ENCODE measurements at regions not wholly inside any gene's neighbourhood (a gene's known extent, or its start where the extent isn't known, plus 50 kb on each side); places are given as distances from the start of the nearest gene placed in this dataset.
"Not testable (repeated sequence)": the region's sequence is repeated elsewhere in the genome, so short reads cannot be mapped to it uniquely, and the experiment has no call there.

- Histone ChIP-seq H3K4me3 (no peak overlapping the region), H3K36me3 (no peaks in the 10 kb centered on the region), H3K27me3 (replicated peaks) (no peaks in the 10 kb centered on the region), H3K9me3 (replicated peaks) (no peaks in the 10 kb centered on the region), H3K27ac (no peak overlapping the region), H3K4me1 (replicated peaks) (no peaks in the 10 kb centered on the region)
- DNase-seq (ENCODE audit: low read depth in 1 of 2, low spot score in 2 of 2), result no peak
Observed at GRCh38 chr13:67408798-67409197, 178.7 kb upstream of the PCDH9 start.

GRCh38 chr13:67402546-67402945, 172.4 kb upstream of the PCDH9 start:
- Histone ChIP-seq H3K4me3 (no peak overlapping the region), H3K4me1 (replicated peaks) (no peaks in the 10 kb centered on the region), H3K27ac (no peak overlapping the region), H3K9me3 (replicated peaks) (no peaks in the 10 kb centered on the region), H3K27me3 (replicated peaks) (no peaks in the 10 kb centered on the region), H3K36me3 (no peaks in the 10 kb centered on the region)
- no peak for DNase-seq (ENCODE audit: low read depth in 1 of 2, low spot score in 2 of 2)

GRCh38 chr13:67395577-67395976, 165.4 kb upstream of the PCDH9 start:
- Histone ChIP-seq H3K4me1 (replicated peaks) (no peaks in the 10 kb centered on the region), H3K27me3 (replicated peaks) (no peaks in the 10 kb centered on the region), H3K36me3 (no peaks in the 10 kb centered on the region), H3K9me3 (replicated peaks) (no peaks in the 10 kb centered on the region), H3K4me3 (no peak overlapping the region), H3K27ac (no peak overlapping the region)
- DNase-seq (ENCODE audit: low read depth in 1 of 2, low spot score in 2 of 2), result no peak

- Histone ChIP-seq H3K36me3 (no peaks in the 10 kb centered on the region), H3K9me3 (replicated peaks) (no peaks in the 10 kb centered on the region), H3K27me3 (replicated peaks) (no peaks in the 10 kb centered on the region), H3K27ac (no peak overlapping the region), H3K4me1 (replicated peaks) (no peaks in the 10 kb centered on the region), H3K4me3 (no peak overlapping the region)
- DNase-seq (ENCODE audit: low read depth in 1 of 2, low spot score in 2 of 2), result no peak
Observed at GRCh38 chr13:67392014-67392413, 161.9 kb upstream of the PCDH9 start.

- H3K4me3 ChIP-seq, result no peak overlapping the region
- DNase-seq (ENCODE audit: low read depth in 1 of 2, low spot score in 2 of 2), result no peak
- no peaks in the 10 kb centered on the region for H3K9me3 ChIP-seq (replicated peaks)
- no peak overlapping the region for H3K27ac ChIP-seq
- H3K27me3 ChIP-seq (replicated peaks), result no peaks in the 10 kb centered on the region
- H3K36me3 ChIP-seq, result no peaks in the 10 kb centered on the region
- no peaks in the 10 kb centered on the region for H3K4me1 ChIP-seq (replicated peaks)
Observed at GRCh38 chr13:67390462-67391086, 160.4 kb upstream of the PCDH9 start.

- Histone ChIP-seq H3K36me3 (no peaks in the 10 kb centered on the region), H3K27me3 (replicated peaks) (no peaks in the 10 kb centered on the region), H3K9me3 (replicated peaks) (no peaks in the 10 kb centered on the region), H3K4me3 (no peak overlapping the region), H3K4me1 (replicated peaks) (no peaks in the 10 kb centered on the region), H3K27ac (no peak overlapping the region)
- DNase-seq (ENCODE audit: low read depth in 1 of 2, low spot score in 2 of 2), result no peak
Observed at GRCh38 chr13:67389171-67389570, 159.0 kb upstream of the PCDH9 start.

GRCh38 chr13:67383109-67383757, 153.1 kb upstream of the PCDH9 start:
- not testable (repeated sequence) for H3K27ac ChIP-seq; DNase-seq (ENCODE audit: low read depth in 1 of 2, low spot score in 2 of 2); H3K4me1 ChIP-seq (replicated peaks); H3K4me3 ChIP-seq; H3K27me3 ChIP-seq (replicated peaks); H3K36me3 ChIP-seq; H3K9me3 ChIP-seq (replicated peaks)

- no peak overlapping the region for H3K27ac ChIP-seq
Observed at GRCh38 chr13:67377919-67378318, 147.8 kb upstream of the PCDH9 start.

GRCh38 chr13:67374391-67374790, 144.3 kb upstream of the PCDH9 start:
- no peak for DNase-seq (ENCODE audit: low read depth in 1 of 2, low spot score in 2 of 2)
- H3K36me3 ChIP-seq, result no peaks in the 10 kb centered on the region
- H3K4me3 ChIP-seq, result no peak overlapping the region
- no peaks in the 10 kb centered on the region for H3K4me1 ChIP-seq (replicated peaks)
- H3K9me3 ChIP-seq (replicated peaks), result no peaks in the 10 kb centered on the region
- no peak overlapping the region for H3K27ac ChIP-seq
- no peaks in the 10 kb centered on the region for H3K27me3 ChIP-seq (replicated peaks)

More at GRCh38 chr13:67377919-67378318, 147.8 kb upstream of the PCDH9 start:
- H3K36me3 ChIP-seq, result no peaks in the 10 kb centered on the region
- no peak for DNase-seq (ENCODE audit: low read depth in 1 of 2, low spot score in 2 of 2)
- H3K4me1 ChIP-seq (replicated peaks), result no peaks in the 10 kb centered on the region
- H3K9me3 ChIP-seq (replicated peaks), result no peaks in the 10 kb centered on the region
- H3K27me3 ChIP-seq (replicated peaks), result no peaks in the 10 kb centered on the region
- H3K4me3 ChIP-seq, result no peak overlapping the region

- no peak overlapping the region for H3K27ac ChIP-seq
- H3K36me3 ChIP-seq, result no peaks in the 10 kb centered on the region
- H3K4me3 ChIP-seq, result no peak overlapping the region
- DNase-seq (ENCODE audit: low read depth in 1 of 2, low spot score in 2 of 2), result no peak
- H3K27me3 ChIP-seq (replicated peaks), result no peaks in the 10 kb centered on the region
- no peaks in the 10 kb centered on the region for H3K4me1 ChIP-seq (replicated peaks)
- no peaks in the 10 kb centered on the region for H3K9me3 ChIP-seq (replicated peaks)
Observed at GRCh38 chr13:67372868-67373464, 142.8 kb upstream of the PCDH9 start.

GRCh38 chr13:67369895-67370660, 139.9 kb upstream of the PCDH9 start:
- Histone ChIP-seq H3K27ac (no peak overlapping the region), H3K4me3 (no peak overlapping the region), H3K9me3 (replicated peaks) (no peaks in the 10 kb centered on the region), H3K36me3 (no peaks in the 10 kb centered on the region), H3K4me1 (replicated peaks) (no peaks in the 10 kb centered on the region), H3K27me3 (replicated peaks) (no peaks in the 10 kb centered on the region)
- no peak for DNase-seq (ENCODE audit: low read depth in 1 of 2, low spot score in 2 of 2)

- no peak for DNase-seq (ENCODE audit: low read depth in 1 of 2, low spot score in 2 of 2)
Observed at GRCh38 chr13:67367399-67367798, 137.3 kb upstream of the PCDH9 start.

GRCh38 chr13:67366533-67366932, 136.4 kb upstream of the PCDH9 start:
- Histone ChIP-seq H3K4me3 (no peak overlapping the region), H3K27ac (no peak overlapping the region), H3K27me3 (replicated peaks) (no peaks in the 10 kb centered on the region), H3K4me1 (replicated peaks) (no peaks in the 10 kb centered on the region), H3K36me3 (no peaks in the 10 kb centered on the region), H3K9me3 (replicated peaks) (no peaks in the 10 kb centered on the region)
- no peak for DNase-seq (ENCODE audit: low read depth in 1 of 2, low spot score in 2 of 2)

More at GRCh38 chr13:67367399-67367798, 137.3 kb upstream of the PCDH9 start:
- H3K36me3 ChIP-seq, result no peaks in the 10 kb centered on the region
- H3K4me1 ChIP-seq (replicated peaks), result no peaks in the 10 kb centered on the region
- H3K27me3 ChIP-seq (replicated peaks), result no peaks in the 10 kb centered on the region
- no peak overlapping the region for H3K27ac ChIP-seq
- H3K4me3 ChIP-seq, result no peak overlapping the region
- no peaks in the 10 kb centered on the region for H3K9me3 ChIP-seq (replicated peaks)
